Prostate gland (tissue), 2 donors: ENCODE measurements at regions not wholly inside any gene's neighbourhood (a gene's known extent, or its start where the extent isn't known, plus 50 kb on each side); places are given as distances from the start of the nearest gene placed in this dataset.

ENCODE experiments used
- DNase-seq: peaks from one replicate; pipeline ENCODE4 v3.0.0-alpha.2; 2019; ENCODE audit warnings: low spot score
- H3K27ac ChIP-seq, 2 donors: fragments of 200-600 bp; sonication (generic); 2 replicates each; pipeline ENCODE4 v1.5.1; 2017 to 2019
- H3K27me3 ChIP-seq: fragments of 200-600 bp; sonication (generic); replicated peaks from 2 replicates; pipeline ENCODE4 v1.5.1; 2019; ENCODE audit not compliant: insufficient read depth
- H3K36me3 ChIP-seq, 2 donors: fragments of 200-600 bp; sonication (generic); 1 replicate in 1 of 2; 2 replicates in 1 of 2; pipeline versions ENCODE4 v1.5.1 to v1.8.1; 2017 to 2019
- H3K4me1 ChIP-seq: fragments of 200-600 bp; sonication (generic); replicated peaks from 2 replicates; pipeline ENCODE4 v1.5.1; 2019
- H3K4me3 ChIP-seq, 2 donors: fragments of 200-600 bp; sonication (generic); 2 replicates each; pipeline ENCODE4 v1.5.1; 2017 to 2019
- H3K9me3 ChIP-seq: fragments of 200-600 bp; sonication (generic); 2 replicates; pipeline ENCODE4 v1.5.1; 2017
- POLR2A ChIP-seq: fragments of 450-650 bp; IDR thresholded peaks from one replicate; pipeline ENCODE4 v1.6.1; 2016; ENCODE audit warnings: antibody characterized with exemption, mild to moderate bottlenecking
- POLR2AphosphoS5 ChIP-seq: sonication (generic); formaldehyde crosslinking; IDR thresholded peaks from one replicate; pipeline ENCODE4 v1.6.1; 2017; ENCODE audit warnings: antibody characterized with exemption
- WGBS: methylation state at CpG from one replicate; pipeline ENCODE4 v1.1.5; 2018; 5-methylcytosine and 5-hydroxymethylcytosine counted together
- intact Hi-C: fragments of 100-400 bp; cut with DNase I; formaldehyde crosslinking; loops from one replicate; pipeline ENCODE4 v1.14.2; 2022
- TF ChIP-seq, protein P1 (sequence below), 4 experiments: fragments of 200-600 bp in 2 of 4; fragments of 450-650 bp in 2 of 4; sonication (generic) in 2 of 4; IDR thresholded peaks; 1 replicate in 3 of 4; 2 replicates in 1 of 4; pipeline ENCODE4 v1.5.1; 2016 to 2019; ENCODE audit warnings: antibody characterized with exemption in 4 of 4, mild to moderate bottlenecking in 2 of 4, moderate library complexity in 2 of 4

GRCh38 chr4:59222221-59222620 is 1977.9 kb upstream of the ADGRL3 start:
- no peak for DNase-seq
- 80% methylated on average over 4 of the region's 4 CpGs for WGBS
- TF ChIP-seq POLR2AphosphoS5, result no peak
- no peak for TF ChIP-seq POLR2A
- TF ChIP-seq, protein P1, sequence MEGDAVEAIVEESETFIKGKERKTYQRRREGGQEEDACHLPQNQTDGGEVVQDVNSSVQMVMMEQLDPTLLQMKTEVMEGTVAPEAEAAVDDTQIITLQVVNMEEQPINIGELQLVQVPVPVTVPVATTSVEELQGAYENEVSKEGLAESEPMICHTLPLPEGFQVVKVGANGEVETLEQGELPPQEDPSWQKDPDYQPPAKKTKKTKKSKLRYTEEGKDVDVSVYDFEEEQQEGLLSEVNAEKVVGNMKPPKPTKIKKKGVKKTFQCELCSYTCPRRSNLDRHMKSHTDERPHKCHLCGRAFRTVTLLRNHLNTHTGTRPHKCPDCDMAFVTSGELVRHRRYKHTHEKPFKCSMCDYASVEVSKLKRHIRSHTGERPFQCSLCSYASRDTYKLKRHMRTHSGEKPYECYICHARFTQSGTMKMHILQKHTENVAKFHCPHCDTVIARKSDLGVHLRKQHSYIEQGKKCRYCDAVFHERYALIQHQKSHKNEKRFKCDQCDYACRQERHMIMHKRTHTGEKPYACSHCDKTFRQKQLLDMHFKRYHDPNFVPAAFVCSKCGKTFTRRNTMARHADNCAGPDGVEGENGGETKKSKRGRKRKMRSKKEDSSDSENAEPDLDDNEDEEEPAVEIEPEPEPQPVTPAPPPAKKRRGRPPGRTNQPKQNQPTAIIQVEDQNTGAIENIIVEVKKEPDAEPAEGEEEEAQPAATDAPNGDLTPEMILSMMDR (IDR thresholded peaks at IDR 0.05), result no peak
- H3K27me3 ChIP-seq, result no peaks in the 10 kb centered on the region
- H3K9me3 ChIP-seq, result no peaks in the 10 kb centered on the region
- H3K4me1 ChIP-seq, result no peaks in the 10 kb centered on the region
- H3K36me3 ChIP-seq, result no peaks in the 10 kb centered on the region
- H3K27ac ChIP-seq, result no peak overlapping the region
- no peak overlapping the region for H3K4me3 ChIP-seq
- intact Hi-C loops, result no loop called here

- H3K4me3 ChIP-seq, result no peak overlapping the region
- no peaks in the 10 kb centered on the region for H3K9me3 ChIP-seq
- DNase-seq, result no peak
- intact Hi-C loops, result no loop called here
- H3K27ac ChIP-seq, result no peak overlapping the region
- H3K27me3 ChIP-seq, result no peaks in the 10 kb centered on the region
- H3K36me3 ChIP-seq, result no peaks in the 10 kb centered on the region
- WGBS, result 28% methylated on average over 2 of the region's 2 CpGs
- no peak for TF ChIP-seq POLR2A
- no peak for TF ChIP-seq POLR2AphosphoS5
- TF ChIP-seq, protein P1 (IDR thresholded peaks at IDR 0.05), result no peak
- H3K4me1 ChIP-seq, result no peaks in the 10 kb centered on the region
These were observed 1976.7 kb upstream of the ADGRL3 start for GRCh38 chr4:59223292-59223941.

DNA sequence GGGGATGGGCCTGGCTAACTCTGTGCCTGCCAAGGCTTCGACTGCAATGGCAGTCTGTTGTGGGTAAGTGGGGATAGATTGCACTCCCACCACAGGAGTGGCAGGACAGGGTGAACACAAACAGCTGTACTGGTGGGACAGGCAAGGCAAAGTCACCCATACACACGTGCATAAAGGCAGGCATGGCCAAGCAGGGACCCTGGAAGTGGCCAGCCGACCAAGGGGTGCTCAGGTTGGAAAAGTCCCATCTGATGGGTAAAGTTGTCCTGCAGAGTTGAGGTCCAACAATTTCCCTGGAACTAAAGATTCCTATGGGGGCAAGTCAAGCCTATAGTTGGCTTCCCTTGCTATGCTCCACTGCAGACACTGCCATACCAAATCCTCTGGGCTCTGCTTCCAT is 1961.9 kb upstream of the ADGRL3 start:
- WGBS, result 63% methylated on average over 3 of the region's 3 CpGs
- intact Hi-C loops, result no loop called here
- H3K36me3 ChIP-seq, result no peaks in the 10 kb centered on the region
- DNase-seq, result no peak
- H3K27ac ChIP-seq, result no peak overlapping the region
- no peaks in the 10 kb centered on the region for H3K9me3 ChIP-seq
- no peak for TF ChIP-seq POLR2AphosphoS5
- TF ChIP-seq POLR2A, result no peak
- TF ChIP-seq, protein P1 (IDR thresholded peaks at IDR 0.05), result no peak
- H3K4me1 ChIP-seq, result no peaks in the 10 kb centered on the region
- no peak overlapping the region for H3K4me3 ChIP-seq
- H3K27me3 ChIP-seq, result no peaks in the 10 kb centered on the region

DNA sequence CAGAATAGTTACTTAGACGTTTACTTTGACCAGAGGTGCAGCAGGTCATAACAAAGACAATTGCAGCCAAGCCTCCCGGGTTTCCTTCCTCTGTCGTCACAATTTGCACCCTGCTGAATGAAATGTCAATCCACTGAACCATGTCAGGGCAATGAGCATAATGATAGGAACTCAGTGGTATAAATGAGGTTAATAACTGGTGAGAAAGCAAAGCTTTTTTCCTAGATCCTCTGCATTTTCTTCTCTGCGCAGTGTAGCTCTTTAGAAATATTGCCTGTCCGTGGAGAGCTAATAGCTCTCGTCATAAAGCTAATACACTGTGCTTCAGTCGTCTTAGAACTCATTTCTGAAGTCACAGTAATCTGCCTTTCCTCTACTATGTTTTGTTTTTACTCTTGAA is 1960.1 kb upstream of the ADGRL3 start:
- intact Hi-C loops, result no loop called here

GRCh38 chr4:59243038-59243437 is 1957.1 kb upstream of the ADGRL3 start:
- Histone ChIP-seq H3K9me3 (no peaks in the 10 kb centered on the region), H3K27ac (no peak overlapping the region), H3K27me3 (no peaks in the 10 kb centered on the region), H3K36me3 (no peaks in the 10 kb centered on the region), H3K4me1 (no peaks in the 10 kb centered on the region), H3K4me3 (no peak overlapping the region)
- TF ChIP-seq, protein P1 (IDR thresholded peaks at IDR 0.05), result no peak
- TF ChIP-seq POLR2A (no peak), POLR2AphosphoS5 (no peak)
- intact Hi-C loops, result no loop called here
- DNase-seq, result no peak

More for the DNA sequence above, 1960.1 kb upstream of the ADGRL3 start:
- H3K27ac ChIP-seq, result no peak overlapping the region
- DNase-seq, result no peak
- H3K9me3 ChIP-seq, result no peaks in the 10 kb centered on the region
- H3K4me3 ChIP-seq, result no peak overlapping the region
- no peaks in the 10 kb centered on the region for H3K36me3 ChIP-seq
- H3K27me3 ChIP-seq, result no peaks in the 10 kb centered on the region
- TF ChIP-seq, protein P1 (IDR thresholded peaks at IDR 0.05), result no peak
- no peak for TF ChIP-seq POLR2AphosphoS5
- TF ChIP-seq POLR2A, result no peak
- no peaks in the 10 kb centered on the region for H3K4me1 ChIP-seq
- WGBS, result 32% methylated on average over 7 of the region's 7 CpGs
